SU-DHL-6 (cell line): ENCODE measurements at regions not wholly inside any gene's neighbourhood (a gene's known extent, or its start where the extent isn't known, plus 50 kb on each side); places are given as distances from the start of the nearest gene placed in this dataset.

ENCODE experiments used
- H2AFZ ChIP-seq: fragments of 200-600 bp; sonication (generic); 2 replicates; pipeline ENCODE4 v1.6.1; 2014; ENCODE audit warnings: low read depth, mild to moderate bottlenecking, moderate library complexity, mixed read lengths, antibody characterized with exemption, low read length; ENCODE audit not compliant: severe bottlenecking
- H3F3A ChIP-seq: fragments of 200-600 bp; shearing (Covaris generic); 2 replicates; pipeline ENCODE4 v1.6.0; 2016; ENCODE audit warnings: antibody characterized with exemption, mild to moderate bottlenecking; ENCODE audit not compliant: insufficient read depth
- H3K27ac ChIP-seq: fragments of 200-600 bp; sonication (generic); 2 replicates; pipeline ENCODE4 v1.5.1; 2016; ENCODE audit warnings: low read depth, mild to moderate bottlenecking, low read length, moderate library complexity, mixed read lengths
- H3K27me3 ChIP-seq: fragments of 200-600 bp; sonication (generic), shearing (Covaris generic); 2 replicates; pipeline ENCODE4 v1.6.0; 2014; ENCODE audit warnings: mild to moderate bottlenecking, low read length
- H3K36me3 ChIP-seq: fragments of 200-600 bp; sonication (generic); 2 replicates; pipeline ENCODE4 v1.6.1; 2014; ENCODE audit warnings: mild to moderate bottlenecking, low read length, mixed read lengths
- H3K4me2 ChIP-seq: fragments of 300-600, 200-600 bp; shearing (Covaris generic), sonication (generic); 2 replicates; pipeline ENCODE4 v1.6.0; 2014; ENCODE audit warnings: low read length, low read depth, mild to moderate bottlenecking; ENCODE audit not compliant: poor library complexity, severe bottlenecking
- H3K4me3 ChIP-seq: fragments of 200-600 bp; sonication (generic); 2 replicates; pipeline ENCODE4 v1.5.1; 2014; ENCODE audit warnings: antibody characterized with exemption, low read length, mild to moderate bottlenecking, mixed read lengths; ENCODE audit not compliant: insufficient read depth, poor library complexity, severe bottlenecking
- H3K79me2 ChIP-seq: fragments of 200-600 bp; sonication (generic); 2 replicates; pipeline ENCODE4 v1.6.1; 2014; ENCODE audit warnings: mild to moderate bottlenecking, low read length, moderate library complexity; ENCODE audit not compliant: insufficient read depth
- H3K9ac ChIP-seq: fragments of 200-600 bp; sonication (generic); 2 replicates; pipeline ENCODE4 v1.7.0; 2014; ENCODE audit warnings: mild to moderate bottlenecking, low read length
- H3K9me2 ChIP-seq: fragments of 200-600 bp; sonication (generic); replicated peaks from 2 replicates; pipeline ENCODE4 v1.6.1; 2014; ENCODE audit warnings: low read length; ENCODE audit not compliant: insufficient read depth
- H3K9me3 ChIP-seq: fragments of 200-600 bp; sonication (generic); 2 replicates; pipeline ENCODE4 v1.6.1; 2014; ENCODE audit warnings: low read length, mixed read lengths; ENCODE audit not compliant: insufficient read depth
- H4K20me1 ChIP-seq: fragments of 200-600 bp; sonication (generic); 2 replicates; pipeline ENCODE4 v1.6.1; 2014; ENCODE audit warnings: low read depth, mild to moderate bottlenecking, antibody characterized with exemption, low read length, moderate library complexity, mixed read lengths
- CTCF ChIP-seq: fragments of 200-600 bp; sonication (generic); IDR thresholded peaks from one replicate; pipeline ENCODE4 v1.5.1; 2017; ENCODE audit warnings: antibody characterized with exemption, mild to moderate bottlenecking, low read length, moderate library complexity; ENCODE audit not compliant: insufficient read depth, poor library complexity, severe bottlenecking
- EZH2phosphoT487 ChIP-seq: fragments of 200-600 bp; sonication (generic), shearing (Covaris generic); conservative IDR thresholded peaks from 2 replicates; pipeline ENCODE4 v1.6.1; 2018; ENCODE audit warnings: mild to moderate bottlenecking, antibody characterized with exemption, low read length, moderate library complexity, mixed read lengths

- Histone ChIP-seq H3K4me3 (no peak overlapping the region), H3K79me2 (no peaks in the 10 kb centered on the region), H3K9ac (no peak overlapping the region), H2AFZ (no peak overlapping the region), H4K20me1 (no peaks in the 10 kb centered on the region), H3K27me3 (no peaks in the 10 kb centered on the region), H3F3A (no peaks in the 10 kb centered on the region), H3K36me3 (no peaks in the 10 kb centered on the region), H3K9me2 (no peaks in the 10 kb centered on the region), H3K9me3 (no peaks in the 10 kb centered on the region), H3K4me2 (no peak overlapping the region), H3K27ac (no peak overlapping the region)
- no peak for TF ChIP-seq CTCF
- TF ChIP-seq EZH2phosphoT487: no peak
Measured at GRCh38 chr16:86896976-86897375, 318.6 kb downstream of the FOXL1 start.

GRCh38 chr16:86897486-86897885 lies 319.1 kb downstream of the FOXL1 start:
- no peak overlapping the region for H2AFZ ChIP-seq
- H3K4me3 ChIP-seq: no peak overlapping the region
- H3K9me3 ChIP-seq: no peaks in the 10 kb centered on the region
- no peaks in the 10 kb centered on the region for H3K36me3 ChIP-seq
- H3K9me2 ChIP-seq: no peaks in the 10 kb centered on the region
- H3K27me3 ChIP-seq: no peaks in the 10 kb centered on the region
- H3K9ac ChIP-seq: no peak overlapping the region
- no peak overlapping the region for H3K27ac ChIP-seq
- no peaks in the 10 kb centered on the region for H3K79me2 ChIP-seq
- no peaks in the 10 kb centered on the region for H4K20me1 ChIP-seq
- TF ChIP-seq EZH2phosphoT487 (no peak), CTCF (no peak)
- no peaks in the 10 kb centered on the region for H3F3A ChIP-seq
- no peak overlapping the region for H3K4me2 ChIP-seq

GRCh38 chr16:86898386-86898785 lies 320.0 kb downstream of the FOXL1 start:
- H3K79me2 ChIP-seq: no peaks in the 10 kb centered on the region
- no peaks in the 10 kb centered on the region for H4K20me1 ChIP-seq
- H3K9me2 ChIP-seq: no peaks in the 10 kb centered on the region
- no peak overlapping the region for H3K27ac ChIP-seq
- no peaks in the 10 kb centered on the region for H3K9me3 ChIP-seq
- H2AFZ ChIP-seq: no peak overlapping the region
- H3K4me3 ChIP-seq: no peak overlapping the region
- no peak overlapping the region for H3K4me2 ChIP-seq
- TF ChIP-seq CTCF: no peak
- no peak for TF ChIP-seq EZH2phosphoT487
- H3K9ac ChIP-seq: no peak overlapping the region
- H3K27me3 ChIP-seq: no peaks in the 10 kb centered on the region
- H3K36me3 ChIP-seq: no peaks in the 10 kb centered on the region
- H3F3A ChIP-seq: no peaks in the 10 kb centered on the region

- no peak overlapping the region for H3K4me2 ChIP-seq
- H2AFZ ChIP-seq: no peak overlapping the region
- no peaks in the 10 kb centered on the region for H3K9me2 ChIP-seq
- H3K79me2 ChIP-seq: no peaks in the 10 kb centered on the region
- H3K4me3 ChIP-seq: no peak overlapping the region
- no peaks in the 10 kb centered on the region for H3K27me3 ChIP-seq
- H4K20me1 ChIP-seq: no peaks in the 10 kb centered on the region
- no peaks in the 10 kb centered on the region for H3K36me3 ChIP-seq
- no peaks in the 10 kb centered on the region for H3K9me3 ChIP-seq
- no peak overlapping the region for H3K27ac ChIP-seq
- H3F3A ChIP-seq: no peaks in the 10 kb centered on the region
- no peak overlapping the region for H3K9ac ChIP-seq
- TF ChIP-seq EZH2phosphoT487: no peak
- TF ChIP-seq CTCF: no peak
Measured at GRCh38 chr16:86899151-86899550, 320.8 kb downstream of the FOXL1 start.
